HG03558 (cell line): ENCODE measurements at regions not wholly inside any gene's neighbourhood (a gene's known extent, or its start where the extent isn't known, plus 50 kb on each side); places are given as distances from the start of the nearest gene placed in this dataset.
"Not testable (repeated sequence)": the region's sequence is repeated elsewhere in the genome, so short reads cannot be mapped to it uniquely, and the experiment has no call there.

Experiments used
- ATAC-seq: cut with Tn5 transposase; IDR thresholded peaks from one replicate; pipeline ENCODE4 v1.9.1; 2021; ENCODE audit warnings: moderate number of reproducible peaks; ENCODE audit not compliant: unreplicated experiment; ENCODE audit errors: extremely low read depth

DNA sequence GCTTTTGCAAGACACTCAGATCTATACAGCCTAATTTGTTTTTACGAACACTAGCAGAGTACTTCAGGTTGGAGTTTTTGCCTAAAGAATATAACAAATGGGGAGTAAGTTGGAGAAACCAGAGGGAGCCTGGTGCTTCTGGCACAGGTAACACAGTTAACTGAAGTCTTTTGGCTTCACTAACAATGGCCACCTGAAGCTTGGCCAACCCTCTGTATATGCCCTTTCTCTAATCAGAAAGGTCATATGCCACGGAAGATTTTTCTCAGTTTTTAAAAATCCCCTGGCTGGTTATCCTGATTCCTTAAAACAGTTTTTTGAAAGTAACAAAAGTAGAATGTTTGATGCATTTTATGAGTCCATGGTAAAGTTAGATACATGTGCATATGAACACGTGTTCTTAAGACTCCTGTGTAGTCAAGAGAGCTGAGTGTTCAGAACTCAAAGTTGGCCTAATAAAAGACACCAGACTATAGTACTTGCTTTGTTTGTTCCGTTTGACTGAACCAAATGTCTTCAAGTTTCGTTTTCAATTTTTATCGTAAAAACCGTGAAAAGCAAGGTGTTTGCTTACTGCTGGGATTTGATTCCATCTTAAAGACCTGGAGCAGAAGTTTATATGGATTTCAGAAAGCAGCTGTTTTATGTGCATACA, 137.5 kb downstream of the KCNRG start:
- no peak for ATAC-seq

DNA sequence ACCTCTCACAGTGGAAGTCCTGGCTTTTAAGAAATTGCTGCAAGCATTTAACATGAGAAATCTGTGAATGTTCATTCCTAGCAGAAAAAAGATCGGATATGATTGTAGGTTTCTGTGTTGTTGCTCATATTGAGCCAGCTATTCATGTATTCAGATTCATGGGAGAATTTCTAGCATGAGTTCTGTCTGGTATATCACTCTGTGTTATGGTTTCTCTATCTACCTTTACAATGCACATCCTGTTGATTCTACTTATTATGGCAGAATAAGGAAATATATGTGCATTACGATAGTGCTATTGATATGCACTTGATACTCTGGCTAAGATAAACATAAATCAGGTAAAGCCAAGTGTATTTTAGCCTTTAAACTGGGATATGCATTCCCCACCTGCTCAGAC, 138.2 kb downstream of the KCNRG start:
- no peak for ATAC-seq

- ATAC-seq: no peak
Observed at GRCh38 chr13:50153876-50154275, 138.6 kb downstream of the KCNRG start.

DNA sequence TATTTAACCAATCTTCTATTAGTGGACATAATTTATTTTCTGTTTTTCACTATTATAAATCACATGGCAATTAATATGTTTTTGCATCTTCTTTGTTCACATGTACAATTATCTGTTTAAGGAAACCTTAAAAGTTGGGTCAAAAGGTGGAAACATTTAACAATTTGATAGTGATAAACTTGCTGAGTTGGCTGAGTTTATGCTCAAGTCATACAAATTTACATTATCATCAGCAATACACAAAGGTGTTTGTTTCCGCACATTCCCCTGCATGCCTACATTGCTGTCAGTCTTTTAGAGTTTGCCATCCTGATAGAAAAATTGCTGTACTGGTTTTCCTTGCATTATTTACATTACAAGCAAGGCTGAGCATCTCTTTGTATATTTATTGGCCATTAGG, 139.5 kb downstream of the KCNRG start:
- no peak for ATAC-seq

DNA sequence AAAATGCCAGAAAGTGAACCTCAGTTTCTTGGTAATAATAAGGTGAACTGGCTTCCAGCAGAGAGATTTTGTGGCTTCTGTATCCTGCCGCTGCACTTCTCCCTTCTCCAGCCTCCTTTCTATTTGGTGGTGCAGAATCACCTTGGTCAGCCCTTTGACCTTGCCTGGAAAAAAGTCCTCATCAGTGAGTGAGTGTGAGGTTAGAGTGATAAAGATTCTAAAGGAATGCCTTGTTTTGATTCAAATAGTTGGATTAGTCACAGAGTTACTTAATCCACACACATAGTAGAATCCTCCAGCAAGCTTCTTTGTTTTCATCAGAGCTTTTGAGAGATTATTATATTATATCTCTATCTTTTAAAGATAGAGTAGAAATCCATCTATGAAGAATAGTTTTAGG, 140.9 kb downstream of the KCNRG start:
- no peak for ATAC-seq

- no peak for ATAC-seq
Observed at GRCh38 chr13:50156561-50157127, 141.4 kb downstream of the KCNRG start.

- ATAC-seq: no peak
Observed at GRCh38 chr13:50158385-50159165, 143.3 kb downstream of the KCNRG start.

DNA sequence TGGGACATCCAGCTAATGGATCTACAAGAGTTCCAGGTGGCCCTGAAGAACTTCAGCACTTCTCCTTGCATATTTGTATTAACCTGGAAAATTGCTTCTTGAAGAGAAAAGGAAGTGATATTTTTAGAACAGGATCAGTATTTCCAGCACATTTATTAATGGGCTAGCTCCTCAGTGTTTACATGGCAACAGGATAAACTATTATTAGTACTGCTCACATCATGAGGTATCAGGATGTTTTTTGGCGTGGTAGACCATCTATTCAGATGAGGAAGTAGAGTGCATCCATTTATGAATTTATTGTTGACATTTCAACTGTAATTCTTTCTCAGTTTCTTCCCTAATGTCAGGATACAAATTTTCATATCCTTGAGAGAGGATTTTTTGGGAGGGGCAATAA, 144.4 kb downstream of the KCNRG start:
- no peak for ATAC-seq

DNA sequence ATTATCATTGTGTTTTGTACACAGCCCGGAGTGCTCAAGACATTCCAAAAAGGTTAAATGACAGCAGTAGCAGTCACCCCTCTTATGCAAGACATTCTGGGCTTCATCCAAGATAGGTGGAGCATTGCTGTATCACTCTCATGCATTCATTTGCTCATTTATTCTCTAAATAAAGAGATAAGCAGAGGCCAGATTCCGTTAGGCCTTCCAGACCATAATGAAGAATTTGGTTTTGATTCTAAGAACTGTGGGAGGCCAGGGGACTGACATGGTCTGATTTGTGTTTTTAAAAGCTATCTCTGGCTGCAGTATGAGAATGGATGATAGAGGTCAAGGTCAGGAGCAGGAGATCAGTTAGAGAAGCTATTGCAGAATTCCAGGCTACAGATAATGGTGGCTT, 145.8 kb downstream of the KCNRG start:
- no peak for ATAC-seq

DNA sequence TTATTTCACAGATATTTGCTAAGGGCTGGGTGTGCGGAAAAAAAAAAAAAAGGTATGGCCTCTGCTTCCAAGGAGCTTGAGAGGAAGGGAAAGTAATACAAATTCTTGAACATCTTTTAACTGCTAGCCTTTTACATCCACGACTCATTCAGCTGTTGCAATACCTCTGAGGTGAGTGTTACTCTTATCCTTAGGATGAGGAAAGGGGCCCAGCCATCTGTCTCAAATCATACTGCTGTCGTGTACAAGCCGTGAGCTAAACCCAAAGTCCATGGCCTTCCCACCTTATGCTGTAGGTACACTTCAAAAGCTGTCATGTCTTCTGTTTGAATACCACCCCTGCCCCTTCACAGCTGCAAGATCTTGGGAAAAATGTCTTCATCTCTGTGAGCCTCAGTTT, 146.8 kb downstream of the KCNRG start:
- no peak for ATAC-seq

DNA sequence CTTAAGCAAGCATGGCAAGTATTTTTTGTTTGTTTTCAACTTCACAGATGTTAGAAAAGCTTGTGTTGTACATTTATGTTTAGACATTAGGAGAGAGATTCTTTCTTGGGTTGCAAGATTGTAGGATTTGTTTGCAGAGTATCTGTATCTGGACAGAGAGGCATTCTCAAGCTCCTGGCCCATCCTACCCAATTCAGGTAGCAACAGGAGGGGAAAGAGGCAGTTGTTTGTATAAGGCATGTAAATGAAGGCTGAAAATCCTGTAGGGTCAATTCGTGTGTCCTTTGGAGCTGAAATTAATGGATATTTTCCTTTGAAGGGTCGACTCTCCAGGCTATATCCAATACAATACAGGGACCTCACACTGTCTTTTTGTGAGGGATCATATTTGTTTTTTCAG, 147.3 kb downstream of the KCNRG start:
- no peak for ATAC-seq

- ATAC-seq: peak; percentile 53
Observed at GRCh38 chr13:50167224-50167947, 152.1 kb downstream of the KCNRG start.

DNA sequence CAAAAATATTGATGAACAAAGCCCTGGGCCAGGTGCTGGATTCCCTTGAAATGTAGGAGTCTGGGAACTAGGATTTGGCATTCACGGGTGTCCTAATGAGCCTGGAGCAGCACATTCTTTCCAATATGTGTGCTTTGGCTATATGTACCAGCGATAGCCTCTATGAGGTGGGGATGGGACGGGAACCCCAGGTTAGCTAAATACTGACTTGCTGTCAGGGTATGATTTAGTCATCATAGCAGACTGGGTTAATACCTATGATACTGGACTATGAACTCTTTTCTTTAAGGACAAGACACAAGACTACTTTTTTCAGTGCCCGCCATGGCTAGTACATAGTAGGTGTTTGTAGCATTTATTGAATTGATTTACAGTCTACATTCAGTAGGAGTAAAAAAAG, 152.7 kb downstream of the KCNRG start:
- no peak for ATAC-seq

- ATAC-seq: no peak
Observed at GRCh38 chr13:50168786-50169185, 153.5 kb downstream of the KCNRG start.

DNA sequence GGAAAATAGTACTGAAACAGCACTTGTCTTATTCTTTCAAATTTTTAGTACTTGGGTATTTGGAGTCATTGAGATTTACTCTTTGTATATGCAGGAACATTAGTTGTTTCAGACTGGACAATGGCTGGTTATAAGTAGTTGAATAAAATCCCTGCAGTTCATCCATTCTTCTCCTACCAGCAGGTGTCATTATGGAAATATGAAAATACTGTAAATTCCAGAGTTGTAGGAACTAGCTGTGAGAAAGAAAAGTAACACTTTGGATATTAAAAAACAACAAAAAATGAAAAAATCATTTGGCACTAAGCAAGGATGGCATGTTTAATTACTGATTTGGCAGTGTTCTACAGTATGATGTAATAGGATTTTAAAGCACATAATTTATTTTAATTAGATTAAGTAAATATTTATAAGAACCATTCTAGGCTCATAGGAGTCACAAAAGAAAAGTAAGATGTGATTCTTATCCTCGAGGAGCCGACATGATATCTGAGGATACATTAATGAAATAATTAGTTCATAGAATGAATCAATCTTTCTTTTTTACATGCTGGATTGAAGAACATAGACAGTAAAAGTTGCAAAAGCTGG, 155.3 kb downstream of the KCNRG start:
- no peak for ATAC-seq

- no peak for ATAC-seq
Observed at GRCh38 chr13:50171590-50172282, 156.5 kb downstream of the KCNRG start.

DNA sequence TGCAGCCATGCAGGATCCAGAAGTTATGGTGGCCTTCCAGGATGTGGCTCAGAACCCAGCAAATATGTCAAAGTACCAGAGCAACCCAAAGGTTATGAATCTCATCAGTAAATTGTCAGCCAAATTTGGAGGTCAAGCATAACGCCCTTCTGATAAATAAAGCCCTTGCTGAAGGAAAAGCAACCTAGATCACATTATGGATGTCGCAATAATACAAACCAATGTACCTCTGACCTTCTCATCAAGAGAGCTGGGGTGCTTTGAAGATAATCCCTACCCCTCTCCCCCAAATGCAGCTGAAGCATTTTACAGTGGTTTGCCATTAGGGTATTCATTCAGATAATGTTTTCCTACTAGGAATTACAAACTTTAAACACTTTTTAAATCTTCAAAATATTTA, 157.8 kb downstream of the KCNRG start:
- ATAC-seq: not testable (repeated sequence)

- ATAC-seq: no peak
Observed at GRCh38 chr13:50174630-50175029, 159.4 kb downstream of the KCNRG start.

GRCh38 chr13:50179977-50180376, 164.7 kb downstream of the KCNRG start:
- no peak for ATAC-seq
